ENCODE measurements at regions not wholly inside any gene's neighbourhood (a gene's known extent, or its start where the extent isn't known, plus 50 kb on each side); places are given as distances from the start of the nearest gene placed in this dataset.
A peak's percentile ranks its signal among the peaks of the same experiment; 100 is the strongest.

GRCh38 chr1:87575528-87575927 lies 246.8 kb downstream of the LMO4 start:
- DNase-seq, result no peak
- TF ChIP-seq POLR2A (IDR thresholded peaks at IDR 0.05; ENCODE audit: low read length), result no peak
- TF ChIP-seq GATA1 (IDR thresholded peaks at IDR 0.05; ENCODE audit: low read depth, low read length), result no peak

GRCh38 chr1:87578464-87578863 lies 249.8 kb downstream of the LMO4 start:
- TF ChIP-seq GATA1 (IDR thresholded peaks at IDR 0.05; ENCODE audit: low read depth, low read length) (no peak), POLR2A (IDR thresholded peaks at IDR 0.05; ENCODE audit: low read length) (no peak)

GRCh38 chr1:87583459-87583858 lies 254.8 kb downstream of the LMO4 start:
- no peak for TF ChIP-seq POLR2A (IDR thresholded peaks at IDR 0.05; ENCODE audit: low read length)
- TF ChIP-seq GATA1 (IDR thresholded peaks at IDR 0.05; ENCODE audit: low read depth, low read length), result no peak
- no peak for DNase-seq

More at GRCh38 chr1:87578464-87578863, 249.8 kb downstream of the LMO4 start:
- no peak for DNase-seq

- TF ChIP-seq POLR2A (IDR thresholded peaks at IDR 0.05; ENCODE audit: low read length) (no peak), GATA1 (IDR thresholded peaks at IDR 0.05; ENCODE audit: low read depth, low read length) (no peak)
- no peak for DNase-seq
These were observed 255.9 kb downstream of the LMO4 start for GRCh38 chr1:87584586-87584985.

GRCh38 chr1:87586501-87586900 lies 257.8 kb downstream of the LMO4 start:
- TF ChIP-seq POLR2A (IDR thresholded peaks at IDR 0.05; ENCODE audit: low read length), result no peak
- TF ChIP-seq GATA1 (IDR thresholded peaks at IDR 0.05; ENCODE audit: low read depth, low read length), result no peak
- no peak for DNase-seq

DNA sequence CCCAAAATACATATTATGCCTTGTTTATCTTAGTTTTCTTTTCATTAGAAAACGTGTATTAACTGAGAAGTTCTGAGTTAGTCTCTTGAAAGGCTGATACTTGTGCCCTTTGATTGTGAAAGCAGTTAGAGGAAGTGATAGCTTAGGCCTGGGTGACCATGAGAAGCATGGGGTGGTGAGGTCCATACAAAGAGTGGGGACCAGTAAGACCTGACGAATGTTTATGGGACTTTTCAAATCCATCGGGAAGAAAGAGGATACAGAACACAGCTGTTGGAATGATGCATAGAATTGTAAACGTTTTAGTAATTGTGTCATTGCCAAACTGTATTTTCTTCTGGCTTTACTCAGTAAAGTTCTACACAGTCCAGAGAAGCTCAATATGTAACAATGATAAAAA lies 259.8 kb downstream of the LMO4 start:
- DNase-seq, result no peak
- TF ChIP-seq GATA1 (IDR thresholded peaks at IDR 0.05; ENCODE audit: low read depth, low read length) (no peak), POLR2A (IDR thresholded peaks at IDR 0.05; ENCODE audit: low read length) (no peak)

GRCh38 chr1:87591492-87591891 lies 262.8 kb downstream of the LMO4 start:
- no peak for DNase-seq
- TF ChIP-seq POLR2A (IDR thresholded peaks at IDR 0.05; ENCODE audit: low read length), result no peak
- no peak for TF ChIP-seq GATA1 (IDR thresholded peaks at IDR 0.05; ENCODE audit: low read depth, low read length)

- no peak for DNase-seq
- TF ChIP-seq GATA1 (IDR thresholded peaks at IDR 0.05; ENCODE audit: low read depth, low read length) (no peak), POLR2A (IDR thresholded peaks at IDR 0.05; ENCODE audit: low read length) (no peak)
These were observed 263.5 kb downstream of the LMO4 start for GRCh38 chr1:87592156-87592555.

GRCh38 chr1:87594736-87595383 lies 266.2 kb downstream of the LMO4 start:
- no peak for DNase-seq
- TF ChIP-seq POLR2A (IDR thresholded peaks at IDR 0.05; ENCODE audit: low read length), result no peak
- TF ChIP-seq GATA1 (IDR thresholded peaks at IDR 0.05; ENCODE audit: low read depth, low read length), result no peak

DNA sequence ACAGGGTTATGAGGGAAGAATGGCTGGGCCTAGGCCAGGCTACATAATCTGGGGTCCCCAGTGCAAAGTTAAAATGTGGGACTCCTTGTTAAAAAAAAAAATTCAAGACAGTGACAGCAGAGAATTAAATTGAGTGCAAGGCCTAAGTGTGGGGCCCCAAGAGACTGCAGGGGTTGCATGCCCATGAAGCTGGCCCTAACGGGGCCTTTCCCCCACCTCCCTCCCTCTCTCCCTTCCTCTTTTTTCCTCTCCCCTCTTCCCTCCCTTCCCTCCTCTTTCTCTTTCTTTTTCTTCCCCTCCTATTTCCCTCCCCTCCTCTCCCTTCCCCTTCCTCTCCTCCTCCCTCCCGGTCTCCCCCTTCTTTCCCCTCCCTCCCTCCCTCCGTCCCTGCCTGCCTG lies 266.7 kb downstream of the LMO4 start:
- no peak for DNase-seq
- TF ChIP-seq GATA1 (IDR thresholded peaks at IDR 0.05; ENCODE audit: low read depth, low read length), result no peak
- no peak for TF ChIP-seq POLR2A (IDR thresholded peaks at IDR 0.05; ENCODE audit: low read length)

GRCh38 chr1:87598429-87598828 lies 269.7 kb downstream of the LMO4 start:
- DNase-seq, result peak; percentile 13 to 33
- TF ChIP-seq GATA1 (IDR thresholded peaks at IDR 0.05; ENCODE audit: low read depth, low read length), result no peak
- no peak for TF ChIP-seq POLR2A (IDR thresholded peaks at IDR 0.05; ENCODE audit: low read length)

DNA sequence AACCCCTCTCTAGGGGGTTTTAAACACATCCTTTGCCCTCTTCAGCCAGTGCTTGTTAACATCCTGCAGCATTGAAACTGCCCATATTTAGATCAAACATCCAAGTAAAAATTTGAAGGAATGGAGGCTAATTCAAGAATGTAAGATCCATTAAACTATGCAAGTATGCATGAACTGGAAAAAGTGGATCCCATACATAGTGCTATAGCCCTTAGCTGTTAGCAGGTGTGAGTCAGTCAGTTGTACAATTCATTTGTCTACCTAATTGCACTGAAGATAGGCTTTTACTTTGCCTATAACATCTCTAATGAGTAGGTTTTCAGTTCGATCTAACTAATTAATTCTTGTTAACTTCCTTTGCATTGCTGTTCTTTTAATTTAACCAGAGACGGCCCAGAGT lies 270.9 kb downstream of the LMO4 start:
- no peak for DNase-seq
- TF ChIP-seq POLR2A (IDR thresholded peaks at IDR 0.05; ENCODE audit: low read length) (no peak), GATA1 (IDR thresholded peaks at IDR 0.05; ENCODE audit: low read depth, low read length) (no peak)

- TF ChIP-seq GATA1 (IDR thresholded peaks at IDR 0.05; ENCODE audit: low read depth, low read length) (no peak), POLR2A (IDR thresholded peaks at IDR 0.05; ENCODE audit: low read length) (no peak)
- no peak for DNase-seq
These were observed 271.6 kb downstream of the LMO4 start for GRCh38 chr1:87600055-87600850.

GRCh38 chr1:87600854-87601253 lies 272.2 kb downstream of the LMO4 start:
- peak in 1 of 2 experiments; percentile 20 for DNase-seq
- no peak for TF ChIP-seq POLR2A (IDR thresholded peaks at IDR 0.05; ENCODE audit: low read length)
- TF ChIP-seq GATA1 (IDR thresholded peaks at IDR 0.05; ENCODE audit: low read depth, low read length), result no peak

GRCh38 chr1:87603626-87604025 lies 274.9 kb downstream of the LMO4 start:
- TF ChIP-seq POLR2A (IDR thresholded peaks at IDR 0.05; ENCODE audit: low read length) (no peak), GATA1 (IDR thresholded peaks at IDR 0.05; ENCODE audit: low read depth, low read length) (no peak)
- no peak for DNase-seq

All from erythroblast (primary cell).